ENCODE measurements at regions not wholly inside any gene's neighbourhood (a gene's known extent, or its start where the extent isn't known, plus 50 kb on each side); places are given as distances from the start of the nearest gene placed in this dataset.

- Histone ChIP-seq H3K4me3 (no peak overlapping the region), H3K36me3 (no peaks in the 10 kb centered on the region), H3K27me3 (no peaks in the 10 kb centered on the region), H3K27ac (no peak overlapping the region), H3K9me3 (no peaks in the 10 kb centered on the region), H3K4me1 (peaks cover 0 to 4% (median 0%) of the 10 kb centered on the region in 4 donors)
- DNase-seq (ENCODE audit: low spot score in 2 of 2), result no peak
- TF ChIP-seq POLR2A (IDR thresholded peaks at IDR 0.05) (no peak), EP300 (IDR thresholded peaks at IDR 0.05) (no peak)
- TF ChIP-seq, protein P1, sequence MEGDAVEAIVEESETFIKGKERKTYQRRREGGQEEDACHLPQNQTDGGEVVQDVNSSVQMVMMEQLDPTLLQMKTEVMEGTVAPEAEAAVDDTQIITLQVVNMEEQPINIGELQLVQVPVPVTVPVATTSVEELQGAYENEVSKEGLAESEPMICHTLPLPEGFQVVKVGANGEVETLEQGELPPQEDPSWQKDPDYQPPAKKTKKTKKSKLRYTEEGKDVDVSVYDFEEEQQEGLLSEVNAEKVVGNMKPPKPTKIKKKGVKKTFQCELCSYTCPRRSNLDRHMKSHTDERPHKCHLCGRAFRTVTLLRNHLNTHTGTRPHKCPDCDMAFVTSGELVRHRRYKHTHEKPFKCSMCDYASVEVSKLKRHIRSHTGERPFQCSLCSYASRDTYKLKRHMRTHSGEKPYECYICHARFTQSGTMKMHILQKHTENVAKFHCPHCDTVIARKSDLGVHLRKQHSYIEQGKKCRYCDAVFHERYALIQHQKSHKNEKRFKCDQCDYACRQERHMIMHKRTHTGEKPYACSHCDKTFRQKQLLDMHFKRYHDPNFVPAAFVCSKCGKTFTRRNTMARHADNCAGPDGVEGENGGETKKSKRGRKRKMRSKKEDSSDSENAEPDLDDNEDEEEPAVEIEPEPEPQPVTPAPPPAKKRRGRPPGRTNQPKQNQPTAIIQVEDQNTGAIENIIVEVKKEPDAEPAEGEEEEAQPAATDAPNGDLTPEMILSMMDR (IDR thresholded peaks at IDR 0.05), result no peak
Observed at GRCh38 chr4:114316789-114317188, 281.8 kb upstream of the UGT8 start.

- 76 to 78% methylated on average over 2 of the region's 2 CpGs for WGBS, 2 donors
- Histone ChIP-seq H3K27ac (no peak overlapping the region), H3K9me3 (no peaks in the 10 kb centered on the region), H3K27me3 (no peaks in the 10 kb centered on the region), H3K36me3 (no peaks in the 10 kb centered on the region), H3K4me3 (no peak overlapping the region), H3K4me1 (peaks cover 0 to 4% (median 0%) of the 10 kb centered on the region in 4 donors)
- no peak for TF ChIP-seq EP300 (IDR thresholded peaks at IDR 0.05)
- TF ChIP-seq POLR2A (IDR thresholded peaks at IDR 0.05), result no peak
- TF ChIP-seq, protein P1 (IDR thresholded peaks at IDR 0.05), result no peak
- DNase-seq (ENCODE audit: low spot score in 2 of 2), result no peak
Observed at GRCh38 chr4:114317564-114317963, 281.0 kb upstream of the UGT8 start.

DNA sequence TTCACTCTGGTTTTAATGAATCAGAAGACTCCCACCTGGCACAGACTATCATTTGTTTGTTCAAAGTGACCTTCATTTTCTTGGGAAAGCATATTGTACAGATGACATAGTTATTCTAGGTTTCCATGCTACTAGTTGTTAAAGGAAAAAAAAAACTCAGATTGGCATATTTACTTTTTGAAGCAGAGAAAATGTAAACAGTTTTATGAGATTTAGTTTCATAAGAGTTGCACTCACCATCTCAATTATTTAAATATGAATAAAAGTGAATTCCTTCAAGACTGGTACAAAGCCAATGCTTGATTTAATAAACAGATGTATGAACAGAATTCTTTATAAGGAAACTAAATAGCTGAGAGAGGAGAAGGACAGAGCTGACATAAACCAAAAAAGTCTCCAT lies 280.3 kb upstream of the UGT8 start:
- no peak overlapping the region for H3K4me3 ChIP-seq
- no peaks in the 10 kb centered on the region for H3K36me3 ChIP-seq
- H3K27me3 ChIP-seq, result no peaks in the 10 kb centered on the region
- DNase-seq (ENCODE audit: low spot score in 2 of 2), result no peak
- H3K27ac ChIP-seq, result no peak overlapping the region
- TF ChIP-seq, protein P1 (IDR thresholded peaks at IDR 0.05), result no peak
- no peak for TF ChIP-seq POLR2A (IDR thresholded peaks at IDR 0.05)
- peaks cover 0 to 4% (median 0%) of the 10 kb centered on the region in 4 donors for H3K4me1 ChIP-seq
- no peaks in the 10 kb centered on the region for H3K9me3 ChIP-seq

DNA sequence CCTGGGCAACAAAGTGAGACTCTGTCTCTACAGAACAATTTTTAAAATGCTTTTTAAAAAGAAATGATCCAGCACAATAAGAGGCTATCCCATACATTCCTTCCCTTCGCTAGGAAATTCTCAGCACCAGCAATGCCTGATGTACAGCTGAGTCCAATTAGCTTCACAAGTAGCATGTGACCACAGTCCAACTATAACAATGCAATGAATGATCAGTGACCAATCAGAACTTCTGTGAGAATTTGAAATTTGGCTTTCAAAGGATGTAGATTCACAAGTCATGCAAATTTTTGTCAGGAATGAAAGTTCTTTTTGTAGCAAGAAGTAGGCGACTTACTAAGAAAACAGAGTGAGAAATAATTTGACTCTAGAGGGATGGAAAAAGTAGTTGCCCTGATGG lies 278.5 kb upstream of the UGT8 start:
- Histone ChIP-seq H3K36me3 (no peaks in the 10 kb centered on the region), H3K4me3 (no peak overlapping the region), H3K27me3 (no peaks in the 10 kb centered on the region), H3K27ac (no peak overlapping the region), H3K9me3 (no peaks in the 10 kb centered on the region), H3K4me1 (peaks cover 0 to 4% (median 0%) of the 10 kb centered on the region in 4 donors)
- DNase-seq (ENCODE audit: low spot score in 2 of 2), result no peak
- WGBS, 2 donors, result 66 to 72% methylated on average over 2 of the region's 2 CpGs
- TF ChIP-seq, protein P1 (IDR thresholded peaks at IDR 0.05), result no peak
- no peak for TF ChIP-seq EP300 (IDR thresholded peaks at IDR 0.05)
- no peak for TF ChIP-seq POLR2A (IDR thresholded peaks at IDR 0.05)

GRCh38 chr4:114321366-114321765 lies 277.2 kb upstream of the UGT8 start:
- TF ChIP-seq, protein P1 (IDR thresholded peaks at IDR 0.05), result no peak
- TF ChIP-seq EP300 (IDR thresholded peaks at IDR 0.05) (no peak), POLR2A (IDR thresholded peaks at IDR 0.05) (no peak)
- Histone ChIP-seq H3K9me3 (no peaks in the 10 kb centered on the region), H3K27me3 (no peaks in the 10 kb centered on the region), H3K4me3 (no peak overlapping the region), H3K4me1 (peaks cover 0 to 4% (median 0%) of the 10 kb centered on the region in 4 donors), H3K27ac (no peak overlapping the region), H3K36me3 (no peaks in the 10 kb centered on the region)
- WGBS, 2 donors, result 68 to 83% methylated on average over 3 of the region's 3 CpGs
- DNase-seq (ENCODE audit: low spot score in 2 of 2), result no peak
